Gastroesophageal sphincter (tissue), 4 donors: ENCODE measurements at regions not wholly inside any gene's neighbourhood (a gene's known extent, or its start where the extent isn't known, plus 50 kb on each side); places are given as distances from the start of the nearest gene placed in this dataset.

Source experiments
- ATAC-seq: fragments of 150-250 bp; one replicate; pipeline ENCODE4 v1.9.1; 2016; ENCODE audit warnings: mild to moderate bottlenecking, moderate library complexity
- H3K27ac ChIP-seq, 4 donors: fragments of 200-600 bp; sonication (generic) in 3 of 4; 1 replicate in 3 of 4; 2 replicates in 1 of 4; pipeline ENCODE4 v1.5.1; 2016 to 2019
- H3K27me3 ChIP-seq: fragments of 200-600 bp; sonication (generic); one replicate; pipeline ENCODE4 v1.5.1; 2019
- H3K36me3 ChIP-seq, 2 donors: fragments of 200-600 bp; sonication (generic); one replicate each; pipeline ENCODE4 v1.5.1; 2019; ENCODE audit warnings: control low read depth in 1 of 2
- H3K4me1 ChIP-seq, 3 donors: fragments of 200-600 bp; sonication (generic); 1 replicate in 2 of 3; 2 replicates in 1 of 3; pipeline ENCODE4 v1.5.1; 2016 to 2019; ENCODE audit warnings: control low read depth in 2 of 3
- H3K4me3 ChIP-seq, 2 donors: fragments of 200-600 bp; sonication (generic); one replicate each; pipeline ENCODE4 v1.5.1; 2019; ENCODE audit warnings: mild to moderate bottlenecking in 1 of 2, moderate library complexity in 1 of 2
- H3K9me3 ChIP-seq, 3 donors: fragments of 200-600 bp; sonication (generic); one replicate each; pipeline ENCODE4 v1.5.1; 2017 to 2019; ENCODE audit warnings: control low read depth in 2 of 3
- EP300 ChIP-seq: sonication (generic); formaldehyde crosslinking; IDR thresholded peaks from one replicate; pipeline ENCODE4 v1.6.1; 2017; ENCODE audit warnings: antibody characterized with exemption, mild to moderate bottlenecking
- POLR2A ChIP-seq, 2 donors: fragments of 450-650 bp; IDR thresholded peaks; one replicate each; pipeline ENCODE4 v1.6.1; 2017; ENCODE audit warnings: antibody characterized with exemption in 2 of 2, mild to moderate bottlenecking in 2 of 2, moderate library complexity in 1 of 2
- POLR2AphosphoS5 ChIP-seq: sonication (generic); formaldehyde crosslinking; IDR thresholded peaks from one replicate; pipeline ENCODE4 v1.6.1; 2017; ENCODE audit warnings: antibody characterized with exemption
- WGBS, 2 donors: methylation state at CpG; one replicate each; pipeline ENCODE4 v1.1.5; 2018; ENCODE audit warnings: low coverage in 1 of 2; 5-methylcytosine and 5-hydroxymethylcytosine counted together
- TF ChIP-seq, protein P1 (sequence below), 4 experiments: fragments of 200-600 bp in 2 of 4; fragments of 450-650 bp in 2 of 4; sonication (generic) in 1 of 4; IDR thresholded peaks; one replicate each; pipeline ENCODE4 v1.5.1; 2017 to 2019; ENCODE audit warnings: antibody characterized with exemption in 4 of 4, mild to moderate bottlenecking in 2 of 4, moderate library complexity in 2 of 4

DNA sequence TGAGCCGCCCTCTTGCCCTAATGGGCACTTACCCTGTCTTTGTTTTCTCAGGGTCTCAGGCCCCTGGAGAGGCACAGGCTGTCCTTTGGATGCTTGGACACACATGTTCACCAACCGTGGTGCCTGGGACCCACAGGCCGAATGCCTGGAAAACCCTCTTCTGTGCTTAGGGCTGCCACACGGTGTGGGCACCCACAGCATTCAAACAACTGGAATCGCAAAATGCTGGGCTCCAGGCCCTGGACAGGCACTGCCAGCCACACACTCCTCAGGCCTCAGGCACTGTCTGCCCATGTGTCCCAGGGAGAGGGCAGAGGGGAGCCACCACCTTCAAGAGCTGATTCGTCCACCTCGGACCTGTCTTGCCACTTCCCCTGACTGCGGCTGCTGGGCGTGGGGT lies 123.1 kb upstream of the ACKR3 start:
- no peaks in the 10 kb centered on the region for H3K4me1 ChIP-seq
- no peak overlapping the region for H3K4me3 ChIP-seq
- no peak overlapping the region for H3K27ac ChIP-seq
- 98 to 100% methylated on average over 2 to 5 of the region's 9 CpGs for WGBS, 2 donors
- no peaks in the 10 kb centered on the region for H3K9me3 ChIP-seq
- no peaks in the 10 kb centered on the region for H3K36me3 ChIP-seq
- peaks cover 4% of the 10 kb centered on the region for H3K27me3 ChIP-seq
- TF ChIP-seq, protein P1, sequence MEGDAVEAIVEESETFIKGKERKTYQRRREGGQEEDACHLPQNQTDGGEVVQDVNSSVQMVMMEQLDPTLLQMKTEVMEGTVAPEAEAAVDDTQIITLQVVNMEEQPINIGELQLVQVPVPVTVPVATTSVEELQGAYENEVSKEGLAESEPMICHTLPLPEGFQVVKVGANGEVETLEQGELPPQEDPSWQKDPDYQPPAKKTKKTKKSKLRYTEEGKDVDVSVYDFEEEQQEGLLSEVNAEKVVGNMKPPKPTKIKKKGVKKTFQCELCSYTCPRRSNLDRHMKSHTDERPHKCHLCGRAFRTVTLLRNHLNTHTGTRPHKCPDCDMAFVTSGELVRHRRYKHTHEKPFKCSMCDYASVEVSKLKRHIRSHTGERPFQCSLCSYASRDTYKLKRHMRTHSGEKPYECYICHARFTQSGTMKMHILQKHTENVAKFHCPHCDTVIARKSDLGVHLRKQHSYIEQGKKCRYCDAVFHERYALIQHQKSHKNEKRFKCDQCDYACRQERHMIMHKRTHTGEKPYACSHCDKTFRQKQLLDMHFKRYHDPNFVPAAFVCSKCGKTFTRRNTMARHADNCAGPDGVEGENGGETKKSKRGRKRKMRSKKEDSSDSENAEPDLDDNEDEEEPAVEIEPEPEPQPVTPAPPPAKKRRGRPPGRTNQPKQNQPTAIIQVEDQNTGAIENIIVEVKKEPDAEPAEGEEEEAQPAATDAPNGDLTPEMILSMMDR (IDR thresholded peaks at IDR 0.05), result no peak
- no peak for TF ChIP-seq POLR2AphosphoS5
- no peak for TF ChIP-seq POLR2A (IDR thresholded peaks at IDR 0.05)
- TF ChIP-seq EP300, result no peak
- ATAC-seq, result no peak

DNA sequence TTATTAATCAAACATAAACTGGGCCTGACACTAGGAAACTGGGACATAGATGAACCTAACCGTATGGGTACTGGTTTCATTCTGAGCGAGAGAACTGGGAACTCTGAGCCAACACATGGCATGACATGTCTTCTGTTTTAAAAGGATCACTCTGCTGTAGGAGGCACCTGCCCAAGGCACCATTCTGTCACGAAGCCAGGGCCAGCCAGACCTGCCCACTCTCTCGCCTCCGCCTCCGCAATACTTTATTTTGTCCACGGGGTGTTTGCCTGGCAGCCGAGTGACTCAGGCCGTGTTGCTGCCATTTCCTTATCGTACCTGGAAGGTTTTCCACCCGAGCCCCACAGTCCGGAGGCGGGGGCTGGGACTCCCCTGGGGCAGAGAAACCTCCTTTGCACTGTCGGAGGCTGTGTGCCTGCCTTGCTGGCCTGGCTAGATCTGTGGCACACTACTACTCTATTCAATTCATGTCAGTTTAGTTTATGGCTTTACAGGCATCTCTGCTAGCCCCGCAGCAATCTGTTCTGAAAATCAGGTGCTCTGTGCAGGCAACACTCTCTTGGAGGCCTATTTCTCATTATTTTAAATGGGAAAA lies 120.4 kb upstream of the ACKR3 start:
- Histone ChIP-seq H3K27me3 (peaks cover 4% of the 10 kb centered on the region), H3K27ac (no peak overlapping the region), H3K9me3 (no peaks in the 10 kb centered on the region), H3K4me3 (no peak overlapping the region), H3K36me3 (no peaks in the 10 kb centered on the region), H3K4me1 (no peaks in the 10 kb centered on the region)
- WGBS, 2 donors, result 84 to 91% methylated on average over 8 to 10 of the region's 15 CpGs
- no peak for ATAC-seq
- TF ChIP-seq EP300 (no peak), POLR2AphosphoS5 (no peak), POLR2A (IDR thresholded peaks at IDR 0.05) (no peak)
- TF ChIP-seq, protein P1 (IDR thresholded peaks at IDR 0.05), result no peak

DNA sequence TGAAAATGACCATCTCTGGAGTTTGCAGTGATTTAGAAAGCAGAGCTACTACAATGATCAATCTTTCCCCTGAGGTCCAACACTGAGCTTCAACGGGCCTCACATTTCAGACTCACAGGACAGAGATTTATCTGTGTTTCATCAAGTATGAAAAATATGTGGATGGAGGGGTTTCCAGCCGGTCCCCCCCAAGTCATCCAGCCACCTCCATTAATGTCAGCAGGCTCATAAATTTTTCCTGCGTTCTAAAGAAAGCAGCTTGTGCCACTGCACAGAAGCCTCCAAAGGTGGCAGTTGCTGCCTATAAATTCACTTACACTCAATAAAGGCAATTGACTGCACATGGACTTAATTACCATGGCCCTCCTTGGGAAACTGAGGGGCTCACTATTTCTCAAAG lies 117.4 kb upstream of the ACKR3 start:
- no peak for ATAC-seq

DNA sequence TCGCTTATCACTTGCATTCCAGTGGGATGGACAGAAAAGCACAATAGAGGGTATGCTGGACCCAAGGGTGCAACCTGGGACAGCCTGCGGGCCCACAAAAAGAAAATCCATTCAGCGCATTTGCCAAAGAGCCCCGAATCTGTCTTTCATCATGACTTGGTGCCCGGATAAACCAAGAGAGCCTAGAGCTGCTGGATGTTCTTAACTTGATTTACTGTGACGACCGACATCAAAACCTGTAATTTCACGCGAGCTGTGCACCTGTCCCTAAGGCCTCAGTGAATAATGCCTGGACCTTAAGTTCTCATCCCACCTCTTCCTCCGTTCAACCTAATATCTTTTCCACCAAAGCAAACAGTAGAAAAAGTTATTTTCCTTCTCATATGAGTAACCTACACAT lies 115.5 kb upstream of the ACKR3 start:
- no peak for ATAC-seq
- Histone ChIP-seq H3K27ac (no peak overlapping the region), H3K4me3 (no peak overlapping the region), H3K4me1 (no peaks in the 10 kb centered on the region), H3K9me3 (peaks cover 0 to 5% (median 0%) of the 10 kb centered on the region in 3 donors), H3K27me3 (no peaks in the 10 kb centered on the region), H3K36me3 (no peaks in the 10 kb centered on the region)
- TF ChIP-seq EP300 (no peak), POLR2AphosphoS5 (no peak)
- TF ChIP-seq, protein P1 (IDR thresholded peaks at IDR 0.05), result no peak
- WGBS, 2 donors, result 95 to 100% methylated on average over 1 to 4 of the region's 10 CpGs

More for the DNA sequence above, 117.4 kb upstream of the ACKR3 start:
- Histone ChIP-seq H3K9me3 (no peaks in the 10 kb centered on the region), H3K4me3 (no peak overlapping the region), H3K4me1 (no peaks in the 10 kb centered on the region), H3K27ac (no peak overlapping the region), H3K27me3 (no peaks in the 10 kb centered on the region), H3K36me3 (no peaks in the 10 kb centered on the region)
- TF ChIP-seq POLR2A (IDR thresholded peaks at IDR 0.05) (no peak), EP300 (no peak), POLR2AphosphoS5 (no peak)
- TF ChIP-seq, protein P1 (IDR thresholded peaks at IDR 0.05), result no peak
- 62 to 68% methylated on average over 3 of the region's 3 CpGs for WGBS, 2 donors

DNA sequence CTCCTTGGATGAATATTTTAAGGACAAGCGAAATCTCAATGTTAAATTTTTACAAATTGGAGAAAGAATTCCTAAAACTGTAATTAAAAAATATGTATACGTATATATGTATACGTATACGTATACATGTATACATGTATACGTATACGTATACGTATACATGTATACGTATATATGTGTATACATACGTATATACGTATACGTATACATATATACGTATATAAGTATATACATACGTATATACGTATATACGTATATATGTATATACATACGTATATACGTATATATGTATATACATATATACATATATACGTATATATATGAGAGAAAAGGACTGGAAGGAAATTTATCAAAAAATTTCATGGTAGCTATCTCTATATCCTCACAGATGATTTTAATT lies 110.2 kb upstream of the ACKR3 start:
- H3K9me3 ChIP-seq, result peaks cover 0 to 11% (median 0%) of the 10 kb centered on the region in 3 donors
- H3K4me3 ChIP-seq, result no peak overlapping the region
- H3K27ac ChIP-seq, result no peak overlapping the region
- ATAC-seq, result no peak
- H3K27me3 ChIP-seq, result no peaks in the 10 kb centered on the region
- TF ChIP-seq POLR2AphosphoS5, result no peak
- TF ChIP-seq, protein P1 (IDR thresholded peaks at IDR 0.05), result no peak
- no peak for TF ChIP-seq EP300
- TF ChIP-seq POLR2A (IDR thresholded peaks at IDR 0.05), result no peak
- 87 to 94% methylated on average over 18 of the region's 18 CpGs for WGBS, 2 donors
- H3K36me3 ChIP-seq, result peaks cover 0 to 5% of the 10 kb centered on the region in 2 donors
- no peaks in the 10 kb centered on the region for H3K4me1 ChIP-seq
